ENCODE measurements at regions not wholly inside any gene's neighbourhood (a gene's known extent, or its start where the extent isn't known, plus 50 kb on each side); places are given as distances from the start of the nearest gene placed in this dataset.

- no peak for TF ChIP-seq CTCF (IDR thresholded peaks at IDR 0.05; ENCODE audit: extremely low read depth in 1 of 2, insufficient read depth in 1 of 2, low read depth in 1 of 2, low read length in 2 of 2)
- no peak for TF ChIP-seq POLR2A (IDR thresholded peaks at IDR 0.05; ENCODE audit: low read depth, low read length)
- no peak for TF ChIP-seq MYC (IDR thresholded peaks at IDR 0.05; ENCODE audit: low read depth, low read length)
- TF ChIP-seq MAX (IDR thresholded peaks at IDR 0.05; ENCODE audit: insufficient read depth, insufficient read length): no peak
- TF ChIP-seq FOS (IDR thresholded peaks at IDR 0.05; ENCODE audit: borderline replicate concordance, insufficient read depth, low read length): no peak
- TF ChIP-seq EZH2 (IDR thresholded peaks at IDR 0.05; ENCODE audit: borderline replicate concordance, low read depth, low read length, severe bottlenecking): no peak
- TF ChIP-seq POLR2AphosphoS5 (IDR thresholded peaks at IDR 0.05; ENCODE audit: insufficient read depth, low read depth, low read length): no peak
- no peak for TF ChIP-seq JUN (IDR thresholded peaks at IDR 0.05; ENCODE audit: borderline replicate concordance, insufficient read depth, insufficient read length, low read depth)
- TF ChIP-seq GATA2 (IDR thresholded peaks at IDR 0.05; ENCODE audit: insufficient read depth, insufficient read length, low read depth, low read length): no peak
Observed at GRCh38 chr4:36551697-36552214, 270.3 kb downstream of the DTHD1 start.
